ENCODE measurements at regions not wholly inside any gene's neighbourhood (a gene's known extent, or its start where the extent isn't known, plus 50 kb on each side); places are given as distances from the start of the nearest gene placed in this dataset.

DNA sequence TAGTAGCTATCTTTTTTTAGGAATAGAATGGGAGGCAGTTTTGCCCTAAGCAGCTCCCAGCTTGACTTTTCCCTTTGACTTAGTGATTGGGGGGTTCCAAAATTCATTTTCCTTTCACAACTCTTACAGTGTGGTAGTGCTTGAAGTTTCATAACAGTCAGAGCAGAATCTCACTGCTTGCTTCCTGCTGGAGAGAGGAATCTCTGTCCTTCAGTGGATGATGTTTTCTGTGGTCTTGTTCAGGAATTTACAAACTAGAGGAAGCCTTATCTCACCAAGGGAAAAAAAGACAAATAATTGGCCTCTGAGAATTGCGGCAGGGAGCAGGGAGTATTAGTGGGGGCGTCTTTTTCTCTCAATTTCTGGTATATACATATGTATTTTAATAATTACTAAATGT lies 326.6 kb upstream of the C2CD4B start:
- no peak for FAIRE-seq
- no peaks in the 10 kb centered on the region for H3K36me3 ChIP-seq (ENCODE audit: control insufficient read depth in 2 of 2, extremely low read depth in 1 of 2, insufficient read depth in 2 of 2, low read length in 2 of 2)
- no peak for TF ChIP-seq EZH2 (IDR thresholded peaks at IDR 0.05; ENCODE audit: low read length)
- H3K9me3 ChIP-seq (ENCODE audit: control insufficient read depth, low read depth, low read length): no peaks in the 10 kb centered on the region
- no peaks in the 10 kb centered on the region for H3K9me1 ChIP-seq (ENCODE audit: control insufficient read depth, extremely low read depth, insufficient read depth, low read length)
- H3K27me3 ChIP-seq (ENCODE audit: control insufficient read depth, extremely low read depth, insufficient read depth, low read length): no peaks in the 10 kb centered on the region
- H3K27ac ChIP-seq (ENCODE audit: control insufficient read depth, insufficient read depth, low read length): no peak overlapping the region
- no peak overlapping the region for H3K9ac ChIP-seq (ENCODE audit: control insufficient read depth, extremely low read depth, insufficient read depth, low read length)
- no peaks in the 10 kb centered on the region for H4K20me1 ChIP-seq (ENCODE audit: control insufficient read depth, extremely low read depth, insufficient read depth, low read length)
- H3K4me3 ChIP-seq (ENCODE audit: control insufficient read depth in 2 of 3, extremely low read depth in 1 of 3, insufficient read depth in 2 of 3, low read depth in 1 of 3, low read length in 3 of 3): no peak overlapping the region
- H3K4me1 ChIP-seq (ENCODE audit: control insufficient read depth, extremely low read depth, insufficient read depth, low read length): no peaks in the 10 kb centered on the region
- no peak overlapping the region for H2AFZ ChIP-seq (ENCODE audit: control insufficient read depth, low read length)
- no peaks in the 10 kb centered on the region for H3K79me2 ChIP-seq (ENCODE audit: control insufficient read depth, insufficient read depth, low read length)
- no peak overlapping the region for H3K4me2 ChIP-seq (ENCODE audit: control insufficient read depth, extremely low read depth, insufficient read depth, low read depth, low read length)
- DNase-seq (ENCODE audit: low read depth, low spot score): no peak
- dilution Hi-C loops (cut with MboI; ENCODE audit: extremely low pct_ligation_motif_present, low sequenced_read_pairs): no loop called here

DNA sequence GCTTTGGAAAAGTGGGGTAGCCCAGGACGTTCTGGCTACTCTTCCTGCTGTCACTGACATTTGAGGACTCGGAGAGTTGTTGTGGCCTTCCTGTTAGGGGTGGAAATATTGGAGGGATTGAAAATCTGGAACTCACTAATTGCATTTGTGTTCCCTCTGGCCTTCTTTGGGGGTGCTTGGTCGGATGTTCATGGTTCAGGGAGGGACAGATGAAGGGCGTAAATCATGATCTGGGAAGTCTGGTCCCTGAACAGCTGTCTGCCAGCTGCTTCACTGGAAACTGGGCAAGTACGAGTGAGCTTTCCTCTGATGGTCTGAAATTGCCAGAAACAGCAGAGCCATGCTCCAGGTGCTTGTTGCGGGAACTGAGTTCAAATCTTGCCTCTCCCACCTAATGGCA lies 327.8 kb upstream of the C2CD4B start:
- TF ChIP-seq EZH2 (IDR thresholded peaks at IDR 0.05; ENCODE audit: low read length): no peak
- TF ChIP-seq, protein P1, sequence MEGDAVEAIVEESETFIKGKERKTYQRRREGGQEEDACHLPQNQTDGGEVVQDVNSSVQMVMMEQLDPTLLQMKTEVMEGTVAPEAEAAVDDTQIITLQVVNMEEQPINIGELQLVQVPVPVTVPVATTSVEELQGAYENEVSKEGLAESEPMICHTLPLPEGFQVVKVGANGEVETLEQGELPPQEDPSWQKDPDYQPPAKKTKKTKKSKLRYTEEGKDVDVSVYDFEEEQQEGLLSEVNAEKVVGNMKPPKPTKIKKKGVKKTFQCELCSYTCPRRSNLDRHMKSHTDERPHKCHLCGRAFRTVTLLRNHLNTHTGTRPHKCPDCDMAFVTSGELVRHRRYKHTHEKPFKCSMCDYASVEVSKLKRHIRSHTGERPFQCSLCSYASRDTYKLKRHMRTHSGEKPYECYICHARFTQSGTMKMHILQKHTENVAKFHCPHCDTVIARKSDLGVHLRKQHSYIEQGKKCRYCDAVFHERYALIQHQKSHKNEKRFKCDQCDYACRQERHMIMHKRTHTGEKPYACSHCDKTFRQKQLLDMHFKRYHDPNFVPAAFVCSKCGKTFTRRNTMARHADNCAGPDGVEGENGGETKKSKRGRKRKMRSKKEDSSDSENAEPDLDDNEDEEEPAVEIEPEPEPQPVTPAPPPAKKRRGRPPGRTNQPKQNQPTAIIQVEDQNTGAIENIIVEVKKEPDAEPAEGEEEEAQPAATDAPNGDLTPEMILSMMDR (optimal IDR thresholded peaks at IDR 0.05 in 1 of 3, IDR thresholded peaks at IDR 0.05 in 1 of 3, conservative IDR thresholded peaks at IDR 0.05 in 1 of 3; ENCODE audit: extremely low read depth in 1 of 3, insufficient read depth in 2 of 3, low read length in 3 of 3): no peak
- H2AFZ ChIP-seq (ENCODE audit: control insufficient read depth, low read length): no peak overlapping the region
- FAIRE-seq: no peak
- H3K9me3 ChIP-seq (ENCODE audit: control insufficient read depth, low read depth, low read length): no peaks in the 10 kb centered on the region
- H3K27ac ChIP-seq (ENCODE audit: control insufficient read depth, insufficient read depth, low read length): no peak overlapping the region
- H3K4me1 ChIP-seq (ENCODE audit: control insufficient read depth, extremely low read depth, insufficient read depth, low read length): no peaks in the 10 kb centered on the region
- H3K27me3 ChIP-seq (ENCODE audit: control insufficient read depth, extremely low read depth, insufficient read depth, low read length): no peaks in the 10 kb centered on the region
- no peak overlapping the region for H3K4me2 ChIP-seq (ENCODE audit: control insufficient read depth, extremely low read depth, insufficient read depth, low read depth, low read length)
- dilution Hi-C loops (cut with MboI; ENCODE audit: extremely low pct_ligation_motif_present, low sequenced_read_pairs): no loop called here
- no peaks in the 10 kb centered on the region for H3K36me3 ChIP-seq (ENCODE audit: control insufficient read depth in 2 of 2, extremely low read depth in 1 of 2, insufficient read depth in 2 of 2, low read length in 2 of 2)
- no peak overlapping the region for H3K9ac ChIP-seq (ENCODE audit: control insufficient read depth, extremely low read depth, insufficient read depth, low read length)
- H4K20me1 ChIP-seq (ENCODE audit: control insufficient read depth, extremely low read depth, insufficient read depth, low read length): no peaks in the 10 kb centered on the region
- H3K4me3 ChIP-seq (ENCODE audit: control insufficient read depth in 2 of 3, extremely low read depth in 1 of 3, insufficient read depth in 2 of 3, low read depth in 1 of 3, low read length in 3 of 3): no peak overlapping the region
- DNase-seq (ENCODE audit: low read depth, low spot score): no peak
- no peaks in the 10 kb centered on the region for H3K9me1 ChIP-seq (ENCODE audit: control insufficient read depth, extremely low read depth, insufficient read depth, low read length)
- no peaks in the 10 kb centered on the region for H3K79me2 ChIP-seq (ENCODE audit: control insufficient read depth, insufficient read depth, low read length)

DNA sequence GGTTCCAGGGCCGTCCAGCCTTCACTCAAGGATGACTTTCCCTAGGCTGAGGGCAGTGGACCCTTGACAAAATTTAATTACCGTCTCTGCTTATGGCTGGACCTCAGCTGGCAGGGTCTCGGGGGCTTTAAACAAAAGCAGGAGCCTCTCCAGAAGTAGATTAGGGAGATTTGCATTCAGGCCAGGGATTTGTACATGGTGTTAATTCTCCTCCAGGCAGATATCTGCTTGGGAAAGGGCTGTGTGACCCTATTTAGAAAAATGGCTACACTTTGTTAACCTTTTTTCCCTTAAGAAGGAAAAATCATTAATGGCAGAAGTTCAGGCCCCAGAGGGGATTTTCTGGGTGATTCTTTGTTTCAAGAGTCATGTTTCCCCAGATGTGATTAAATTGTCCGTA lies 329.1 kb upstream of the C2CD4B start:
- no peaks in the 10 kb centered on the region for H3K79me2 ChIP-seq (ENCODE audit: control insufficient read depth, insufficient read depth, low read length)
- TF ChIP-seq, protein P1 (optimal IDR thresholded peaks at IDR 0.05 in 1 of 3, IDR thresholded peaks at IDR 0.05 in 1 of 3, conservative IDR thresholded peaks at IDR 0.05 in 1 of 3; ENCODE audit: extremely low read depth in 1 of 3, insufficient read depth in 2 of 3, low read length in 3 of 3): no peak
- TF ChIP-seq EZH2 (IDR thresholded peaks at IDR 0.05; ENCODE audit: low read length): no peak
- H3K36me3 ChIP-seq (ENCODE audit: control insufficient read depth in 2 of 2, extremely low read depth in 1 of 2, insufficient read depth in 2 of 2, low read length in 2 of 2): no peaks in the 10 kb centered on the region
- no peaks in the 10 kb centered on the region for H4K20me1 ChIP-seq (ENCODE audit: control insufficient read depth, extremely low read depth, insufficient read depth, low read length)
- H3K9ac ChIP-seq (ENCODE audit: control insufficient read depth, extremely low read depth, insufficient read depth, low read length): no peak overlapping the region
- no peak for DNase-seq (ENCODE audit: low read depth, low spot score)
- H3K4me1 ChIP-seq (ENCODE audit: control insufficient read depth, extremely low read depth, insufficient read depth, low read length): no peaks in the 10 kb centered on the region
- no peak overlapping the region for H3K4me3 ChIP-seq (ENCODE audit: control insufficient read depth in 2 of 3, extremely low read depth in 1 of 3, insufficient read depth in 2 of 3, low read depth in 1 of 3, low read length in 3 of 3)
- H3K27me3 ChIP-seq (ENCODE audit: control insufficient read depth, extremely low read depth, insufficient read depth, low read length): no peaks in the 10 kb centered on the region
- FAIRE-seq: no peak
- no peak overlapping the region for H3K27ac ChIP-seq (ENCODE audit: control insufficient read depth, insufficient read depth, low read length)
- no peak overlapping the region for H2AFZ ChIP-seq (ENCODE audit: control insufficient read depth, low read length)
- no peaks in the 10 kb centered on the region for H3K9me1 ChIP-seq (ENCODE audit: control insufficient read depth, extremely low read depth, insufficient read depth, low read length)
- no peak overlapping the region for H3K4me2 ChIP-seq (ENCODE audit: control insufficient read depth, extremely low read depth, insufficient read depth, low read depth, low read length)
- no peaks in the 10 kb centered on the region for H3K9me3 ChIP-seq (ENCODE audit: control insufficient read depth, low read depth, low read length)
- dilution Hi-C loops (cut with MboI; ENCODE audit: extremely low pct_ligation_motif_present, low sequenced_read_pairs): no loop called here

All from keratinocyte (primary cell).